ENCODE measurements at regions not wholly inside any gene's neighbourhood (a gene's known extent, or its start where the extent isn't known, plus 50 kb on each side); places are given as distances from the start of the nearest gene placed in this dataset.
"Not testable (repeated sequence)": the region's sequence is repeated elsewhere in the genome, so short reads cannot be mapped to it uniquely, and the experiment has no call there.

DNA sequence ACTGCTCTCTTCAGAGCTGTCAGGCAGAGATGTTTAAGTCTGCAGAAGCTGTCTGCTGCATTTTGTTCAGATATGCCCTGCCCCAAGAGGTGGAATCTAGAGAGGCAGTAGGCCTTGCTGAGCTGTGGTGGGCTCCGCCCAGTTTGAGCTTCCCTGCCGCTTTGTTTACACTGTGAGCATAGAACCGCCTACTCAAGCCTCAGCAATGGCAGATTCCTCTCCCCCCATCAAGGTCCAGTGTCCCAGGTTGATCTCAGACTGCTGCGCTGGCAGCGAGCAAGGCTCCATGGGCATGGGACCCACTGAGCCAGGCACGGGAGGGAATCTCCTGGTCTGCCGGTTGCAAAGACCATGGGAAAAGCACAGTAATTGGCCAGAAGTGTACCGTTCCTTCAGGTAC is 55.6 kb upstream of the ARHGAP29 start:
- H3K27me3 ChIP-seq (replicated peaks in 2 of 5; ENCODE audit: control insufficient read depth in 4 of 5, insufficient read depth in 5 of 5, low read length in 4 of 5); H3K27ac ChIP-seq (ENCODE audit: insufficient read depth in 1 of 2, low read depth in 1 of 2, low read length in 2 of 2, poor library complexity in 1 of 2, severe bottlenecking in 2 of 2); H3K36me3 ChIP-seq (ENCODE audit: control insufficient read depth in 4 of 4, insufficient read depth in 4 of 4, low read length in 3 of 4); H3K4me3 ChIP-seq (ENCODE audit: control insufficient read depth in 1 of 7, extremely low read depth in 1 of 7, insufficient read depth in 4 of 7, low read depth in 2 of 7, low read length in 6 of 7); POLR2A ChIA-PET; DNase-seq; H3K4me1 ChIP-seq (ENCODE audit: control extremely low read depth in 1 of 4, control insufficient read depth in 4 of 4, insufficient read depth in 4 of 4, low read length in 3 of 4); H3K9me3 ChIP-seq (ENCODE audit: control extremely low read depth in 1 of 5, control insufficient read depth in 4 of 5, insufficient read depth in 2 of 5, low read depth in 1 of 5, low read length in 4 of 5): not testable (repeated sequence)
- 94% methylated on average over 6 of the region's 8 CpGs for WGBS (ENCODE audit: insufficient coverage)
- CTCF ChIA-PET: interaction anchor here (2.3 kb wide), 1 partner anchor 37 kb away, joined by 4 read pairs; no protein-coding TSS in a partner anchor

- POLR2A ChIA-PET; H3K27ac ChIP-seq (ENCODE audit: insufficient read depth in 1 of 2, low read depth in 1 of 2, low read length in 2 of 2, poor library complexity in 1 of 2, severe bottlenecking in 2 of 2); H3K9me3 ChIP-seq (ENCODE audit: control extremely low read depth in 1 of 5, control insufficient read depth in 4 of 5, insufficient read depth in 2 of 5, low read depth in 1 of 5, low read length in 4 of 5); H3K4me3 ChIP-seq (ENCODE audit: control insufficient read depth in 1 of 7, extremely low read depth in 1 of 7, insufficient read depth in 4 of 7, low read depth in 2 of 7, low read length in 6 of 7); H3K27me3 ChIP-seq (replicated peaks in 2 of 5; ENCODE audit: control insufficient read depth in 4 of 5, insufficient read depth in 5 of 5, low read length in 4 of 5); H3K36me3 ChIP-seq (ENCODE audit: control insufficient read depth in 4 of 4, insufficient read depth in 4 of 4, low read length in 3 of 4); H3K4me1 ChIP-seq (ENCODE audit: control extremely low read depth in 1 of 4, control insufficient read depth in 4 of 4, insufficient read depth in 4 of 4, low read length in 3 of 4): not testable (repeated sequence)
- peak in 2 of 3 donors; percentile 28 to 51 for DNase-seq
- CTCF ChIA-PET: interaction anchor here (1.6 kb wide), 1 partner anchor 10 kb away, joined by 5 read pairs; no protein-coding TSS in a partner anchor
- no CpG with 5 or more reads among the region's 1 CpG for WGBS (ENCODE audit: insufficient coverage)
Measured at GRCh38 chr1:94289244-94289643, 51.9 kb upstream of the ARHGAP29 start.
